PC-9 (cell line): ENCODE measurements at regions not wholly inside any gene's neighbourhood (a gene's known extent, or its start where the extent isn't known, plus 50 kb on each side); places are given as distances from the start of the nearest gene placed in this dataset.

Experiments used
- EZH2 ChIP-seq: fragments of 200-600 bp; sonication (generic); IDR thresholded peaks from 2 replicates; pipeline ENCODE4 v1.8.0; 2017; ENCODE audit warnings: antibody characterized with exemption, low read depth
- TF ChIP-seq, protein P1 (sequence below): fragments of 200-600 bp; sonication (generic); conservative IDR thresholded peaks from 2 replicates; pipeline ENCODE4 v1.6.1; 2017; ENCODE audit warnings: mixed run types, antibody characterized with exemption, mild to moderate bottlenecking, moderate library complexity

DNA sequence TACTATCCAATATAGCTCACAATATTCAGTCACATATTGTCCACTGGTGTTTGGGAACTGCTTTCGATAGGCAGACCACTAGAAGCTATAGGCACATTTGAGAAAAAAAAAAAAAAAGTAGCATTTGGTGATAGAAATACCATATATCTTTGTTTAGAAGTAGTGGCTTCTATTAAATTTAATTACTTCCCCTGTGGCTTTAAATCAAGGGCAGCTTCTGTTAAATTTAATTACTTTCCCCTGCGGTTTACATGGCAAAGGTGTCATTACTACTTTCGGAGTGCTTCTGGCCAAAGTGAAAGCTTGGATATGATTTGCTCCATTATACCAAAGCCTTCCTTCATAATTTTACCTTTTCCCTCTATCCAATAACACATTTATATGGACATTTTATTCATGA lies 229.9 kb downstream of the TTLL7 start:
- TF ChIP-seq, protein P1, sequence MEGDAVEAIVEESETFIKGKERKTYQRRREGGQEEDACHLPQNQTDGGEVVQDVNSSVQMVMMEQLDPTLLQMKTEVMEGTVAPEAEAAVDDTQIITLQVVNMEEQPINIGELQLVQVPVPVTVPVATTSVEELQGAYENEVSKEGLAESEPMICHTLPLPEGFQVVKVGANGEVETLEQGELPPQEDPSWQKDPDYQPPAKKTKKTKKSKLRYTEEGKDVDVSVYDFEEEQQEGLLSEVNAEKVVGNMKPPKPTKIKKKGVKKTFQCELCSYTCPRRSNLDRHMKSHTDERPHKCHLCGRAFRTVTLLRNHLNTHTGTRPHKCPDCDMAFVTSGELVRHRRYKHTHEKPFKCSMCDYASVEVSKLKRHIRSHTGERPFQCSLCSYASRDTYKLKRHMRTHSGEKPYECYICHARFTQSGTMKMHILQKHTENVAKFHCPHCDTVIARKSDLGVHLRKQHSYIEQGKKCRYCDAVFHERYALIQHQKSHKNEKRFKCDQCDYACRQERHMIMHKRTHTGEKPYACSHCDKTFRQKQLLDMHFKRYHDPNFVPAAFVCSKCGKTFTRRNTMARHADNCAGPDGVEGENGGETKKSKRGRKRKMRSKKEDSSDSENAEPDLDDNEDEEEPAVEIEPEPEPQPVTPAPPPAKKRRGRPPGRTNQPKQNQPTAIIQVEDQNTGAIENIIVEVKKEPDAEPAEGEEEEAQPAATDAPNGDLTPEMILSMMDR: no peak
- no peak for TF ChIP-seq EZH2
